Uterus (tissue), 2 donors: ENCODE measurements at regions not wholly inside any gene's neighbourhood (a gene's known extent, or its start where the extent isn't known, plus 50 kb on each side); places are given as distances from the start of the nearest gene placed in this dataset.

Source experiments
- POLR2A ChIP-seq, 2 donors: fragments of 450-650 bp; IDR thresholded peaks; one replicate each; pipeline ENCODE4 v1.6.1; 2016; ENCODE audit warnings: antibody characterized with exemption in 2 of 2, mild to moderate bottlenecking in 1 of 2, moderate library complexity in 1 of 2
- TF ChIP-seq, protein P1 (sequence below), 4 experiments: fragments of 200-600 bp in 2 of 4; fragments of 450-650 bp in 2 of 4; sonication (generic) in 2 of 4; IDR thresholded peaks; one replicate each; pipeline ENCODE4 v1.5.1; 2016 to 2019; ENCODE audit warnings: antibody characterized with exemption in 4 of 4, mild to moderate bottlenecking in 2 of 4, moderate library complexity in 1 of 4

DNA sequence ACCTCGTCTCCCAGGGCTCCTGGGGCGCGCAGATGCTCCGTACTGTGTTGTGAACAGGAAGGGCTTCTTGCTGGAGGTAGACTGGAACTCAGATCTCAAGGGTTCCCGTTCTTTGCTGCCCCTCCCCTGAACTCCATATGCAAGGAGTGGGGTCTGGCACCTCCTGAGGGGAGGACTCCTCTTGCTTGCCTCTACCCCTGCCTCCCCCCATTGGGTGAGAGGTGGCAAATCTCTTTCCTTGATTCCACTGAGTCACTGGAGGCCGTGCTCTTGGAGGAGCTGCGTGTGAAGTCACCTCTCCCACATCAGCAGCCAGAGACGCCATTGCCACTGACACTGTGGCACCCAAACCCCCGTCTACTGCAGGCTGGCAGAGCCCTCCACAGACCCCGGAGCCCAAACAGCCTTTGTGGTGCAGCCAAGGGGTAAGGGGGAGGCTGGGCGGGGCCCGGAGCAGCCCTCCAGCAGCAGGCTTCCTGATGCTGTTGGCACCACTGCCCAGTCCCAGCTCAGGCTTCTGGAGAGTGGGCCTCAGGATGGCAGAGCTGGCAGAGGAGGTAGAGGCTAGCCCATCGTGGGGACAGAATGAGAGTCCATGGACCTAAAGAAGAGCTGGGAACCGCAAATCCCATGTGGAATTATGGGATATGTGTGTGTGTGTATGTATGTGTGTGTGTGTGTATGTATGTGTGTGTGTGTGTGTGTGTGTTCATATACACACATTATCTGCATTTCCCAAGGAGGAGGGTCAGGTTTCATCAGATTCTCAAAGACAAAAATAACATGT lies 104.9 kb upstream of the RUNX3 start:
- TF ChIP-seq, protein P1, sequence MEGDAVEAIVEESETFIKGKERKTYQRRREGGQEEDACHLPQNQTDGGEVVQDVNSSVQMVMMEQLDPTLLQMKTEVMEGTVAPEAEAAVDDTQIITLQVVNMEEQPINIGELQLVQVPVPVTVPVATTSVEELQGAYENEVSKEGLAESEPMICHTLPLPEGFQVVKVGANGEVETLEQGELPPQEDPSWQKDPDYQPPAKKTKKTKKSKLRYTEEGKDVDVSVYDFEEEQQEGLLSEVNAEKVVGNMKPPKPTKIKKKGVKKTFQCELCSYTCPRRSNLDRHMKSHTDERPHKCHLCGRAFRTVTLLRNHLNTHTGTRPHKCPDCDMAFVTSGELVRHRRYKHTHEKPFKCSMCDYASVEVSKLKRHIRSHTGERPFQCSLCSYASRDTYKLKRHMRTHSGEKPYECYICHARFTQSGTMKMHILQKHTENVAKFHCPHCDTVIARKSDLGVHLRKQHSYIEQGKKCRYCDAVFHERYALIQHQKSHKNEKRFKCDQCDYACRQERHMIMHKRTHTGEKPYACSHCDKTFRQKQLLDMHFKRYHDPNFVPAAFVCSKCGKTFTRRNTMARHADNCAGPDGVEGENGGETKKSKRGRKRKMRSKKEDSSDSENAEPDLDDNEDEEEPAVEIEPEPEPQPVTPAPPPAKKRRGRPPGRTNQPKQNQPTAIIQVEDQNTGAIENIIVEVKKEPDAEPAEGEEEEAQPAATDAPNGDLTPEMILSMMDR (IDR thresholded peaks at IDR 0.05): no peak
- TF ChIP-seq POLR2A (IDR thresholded peaks at IDR 0.05): no peak
